Activated CD4-positive, alpha-beta T cell treated with anti-CD3 and anti-CD28 coated beads for 1 hour (primary cell): ENCODE measurements at regions not wholly inside any gene's neighbourhood (a gene's known extent, or its start where the extent isn't known, plus 50 kb on each side); places are given as distances from the start of the nearest gene placed in this dataset.

ENCODE experiments used
- DNase-seq: peaks from one replicate; pipeline ENCODE4 v3.0.0-alpha.2; 2020

DNA sequence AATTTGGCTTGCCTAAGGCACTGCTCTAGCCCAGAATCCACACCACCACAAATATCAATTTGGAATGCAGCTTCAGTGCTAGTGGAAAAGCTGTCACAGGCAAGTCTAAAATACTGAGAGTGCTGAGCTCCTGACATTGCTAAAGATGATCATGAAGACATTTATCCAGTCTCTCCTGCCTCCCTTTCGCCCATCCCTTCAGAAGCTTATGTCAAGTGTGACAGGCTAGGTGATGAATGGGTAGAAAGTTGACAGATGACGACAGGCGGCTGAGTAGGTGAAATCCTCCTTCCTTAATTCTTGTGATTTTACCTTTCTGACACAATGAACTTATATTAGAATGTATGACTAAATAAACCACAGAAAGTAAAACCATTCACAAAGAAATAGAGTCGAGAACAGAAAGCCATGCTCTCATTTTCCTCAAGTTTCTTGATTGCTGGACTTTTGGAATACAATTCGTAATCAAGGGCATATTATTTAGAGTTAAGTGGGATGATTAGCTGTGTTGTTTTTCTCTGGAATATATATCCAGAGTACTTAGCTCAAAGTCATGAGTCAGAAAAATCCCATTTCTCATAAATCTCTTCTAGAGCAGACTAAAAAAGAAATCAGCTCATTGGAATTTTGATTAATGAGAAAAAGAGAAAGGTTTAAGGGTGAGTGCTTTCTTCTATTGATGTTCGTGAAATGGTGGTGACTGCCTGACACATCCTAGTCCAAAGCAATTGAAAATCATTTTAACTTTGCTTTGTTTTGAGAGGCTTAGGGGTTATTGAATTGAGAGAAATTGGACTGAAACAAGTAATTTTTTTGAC, 1228.2 kb upstream of the CITED2 start:
- DNase-seq: no peak

DNA sequence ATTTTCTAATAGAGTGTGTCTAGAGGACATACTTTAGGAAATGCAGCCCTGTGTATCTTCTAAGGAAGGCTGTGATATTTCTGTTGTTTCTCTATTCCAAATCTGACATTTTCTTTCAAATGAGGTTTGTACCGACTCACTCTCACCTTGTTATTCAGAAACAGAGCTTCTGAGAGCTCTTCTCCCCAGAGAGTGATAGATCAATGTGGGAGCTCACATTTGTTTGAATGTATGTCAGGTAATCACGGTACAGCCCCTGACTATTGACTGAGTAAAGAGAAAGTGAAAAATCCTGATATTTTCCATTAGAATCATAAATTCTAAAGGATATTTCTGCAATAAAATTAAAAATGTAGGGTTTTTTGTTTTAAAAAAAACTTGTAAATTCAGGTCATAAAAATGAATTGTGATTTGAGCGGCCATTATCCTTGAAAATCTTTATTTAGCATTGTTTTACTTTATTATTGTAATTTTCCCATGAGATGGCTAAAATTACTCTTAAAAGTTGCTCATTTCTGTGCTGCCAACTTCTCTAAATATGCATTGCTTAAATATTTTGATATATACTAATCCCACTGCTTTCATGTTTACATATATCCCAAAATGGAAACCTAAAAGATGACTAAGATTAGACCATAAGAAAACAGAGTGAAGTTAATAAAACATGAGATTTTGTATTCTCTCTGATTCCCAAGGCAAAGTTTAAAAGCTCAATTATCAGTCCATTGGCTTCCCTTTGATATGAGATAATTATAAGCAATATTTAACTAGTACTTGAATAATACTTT, 1226.8 kb upstream of the CITED2 start:
- DNase-seq: no peak

DNA sequence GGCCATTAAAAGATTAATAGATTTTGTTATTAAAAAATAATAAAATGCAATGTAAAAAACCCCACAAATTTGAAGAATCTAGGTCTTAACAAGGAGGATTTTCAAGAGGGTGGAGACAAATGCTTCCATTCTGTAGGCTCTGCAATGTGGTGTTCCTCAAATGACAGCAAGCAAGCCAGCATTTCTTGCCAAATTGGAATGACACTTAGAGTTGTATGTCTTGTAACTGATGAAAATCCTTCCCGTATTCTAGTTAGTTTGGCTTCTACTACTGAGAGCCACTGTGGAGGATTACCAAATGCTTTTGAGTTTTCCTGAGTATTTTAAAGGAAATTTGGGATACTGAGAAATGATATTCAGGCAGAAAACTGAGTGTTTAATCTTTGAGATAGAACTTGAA, 1225.5 kb upstream of the CITED2 start:
- DNase-seq: no peak

DNA sequence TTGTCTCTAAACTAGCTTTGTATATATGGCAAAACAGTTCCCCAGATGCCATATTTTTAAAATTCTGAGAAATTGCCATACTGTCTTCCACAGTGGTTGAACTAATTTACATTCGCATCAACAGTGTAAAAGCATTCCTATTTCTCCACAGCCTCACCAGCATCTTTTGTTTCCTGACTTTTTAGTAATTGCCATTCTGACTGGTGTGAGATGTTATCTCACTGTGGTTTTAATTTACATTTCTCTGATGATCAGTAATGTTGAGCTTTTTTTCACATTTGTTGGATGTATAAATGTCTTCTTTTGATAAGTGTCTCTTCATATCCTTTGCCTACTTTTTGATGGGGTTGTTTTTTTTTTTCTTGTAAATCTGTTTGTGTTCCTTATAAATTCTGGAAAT, 1222.7 kb upstream of the CITED2 start:
- no peak for DNase-seq

DNA sequence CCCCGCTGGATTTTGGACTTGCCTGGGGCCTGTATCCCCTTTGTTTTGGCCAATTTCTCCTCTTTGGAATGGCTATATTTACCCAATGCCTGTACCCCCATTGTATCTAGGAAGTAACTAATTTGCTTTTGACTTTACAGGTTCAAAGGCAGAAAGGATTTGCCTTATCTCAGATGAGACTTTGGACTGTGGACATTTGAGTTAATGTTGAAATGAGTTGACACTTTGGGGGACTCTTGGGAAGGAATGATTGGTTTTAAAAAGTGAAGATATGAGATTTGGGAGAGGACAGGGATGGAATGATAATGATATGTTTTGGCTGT, 1220.3 kb upstream of the CITED2 start:
- no peak for DNase-seq

DNA sequence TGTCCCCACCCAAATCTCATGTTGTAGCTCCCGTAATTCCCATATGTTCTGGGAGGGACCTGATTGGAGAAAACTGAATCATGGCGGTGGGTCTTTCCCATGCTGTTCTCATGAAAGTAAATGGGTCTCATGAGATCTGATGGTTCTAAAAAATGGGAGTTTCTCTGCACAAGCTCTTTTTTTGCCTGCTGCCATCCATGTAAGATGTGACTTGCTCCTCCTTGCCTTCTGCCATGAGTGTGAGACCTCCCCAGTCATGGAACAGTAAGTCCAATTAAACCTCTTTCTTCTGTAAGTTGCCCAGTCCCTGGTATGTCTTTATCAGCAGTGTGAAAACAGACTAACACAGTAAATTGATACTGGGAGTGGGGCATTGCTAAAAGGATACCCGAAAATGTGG, 1218.4 kb upstream of the CITED2 start:
- DNase-seq: no peak

DNA sequence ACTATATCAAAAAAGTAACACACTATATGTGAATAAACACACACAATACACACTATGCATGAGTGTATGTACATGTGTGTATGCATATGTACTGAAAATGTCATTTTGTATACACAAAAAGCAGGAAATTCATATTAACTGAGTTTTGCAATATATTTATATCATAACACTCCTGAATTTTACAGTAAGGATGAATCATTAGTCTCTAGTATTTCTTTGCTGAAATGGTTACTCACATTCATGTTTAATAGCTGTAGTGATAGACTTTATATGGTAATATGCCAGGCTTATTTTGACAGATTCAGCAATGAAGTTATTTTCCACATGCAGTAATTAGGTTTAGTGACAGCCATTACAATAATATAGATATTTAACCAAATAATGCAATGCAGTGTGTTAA, 1216.2 kb upstream of the CITED2 start:
- no peak for DNase-seq

DNA sequence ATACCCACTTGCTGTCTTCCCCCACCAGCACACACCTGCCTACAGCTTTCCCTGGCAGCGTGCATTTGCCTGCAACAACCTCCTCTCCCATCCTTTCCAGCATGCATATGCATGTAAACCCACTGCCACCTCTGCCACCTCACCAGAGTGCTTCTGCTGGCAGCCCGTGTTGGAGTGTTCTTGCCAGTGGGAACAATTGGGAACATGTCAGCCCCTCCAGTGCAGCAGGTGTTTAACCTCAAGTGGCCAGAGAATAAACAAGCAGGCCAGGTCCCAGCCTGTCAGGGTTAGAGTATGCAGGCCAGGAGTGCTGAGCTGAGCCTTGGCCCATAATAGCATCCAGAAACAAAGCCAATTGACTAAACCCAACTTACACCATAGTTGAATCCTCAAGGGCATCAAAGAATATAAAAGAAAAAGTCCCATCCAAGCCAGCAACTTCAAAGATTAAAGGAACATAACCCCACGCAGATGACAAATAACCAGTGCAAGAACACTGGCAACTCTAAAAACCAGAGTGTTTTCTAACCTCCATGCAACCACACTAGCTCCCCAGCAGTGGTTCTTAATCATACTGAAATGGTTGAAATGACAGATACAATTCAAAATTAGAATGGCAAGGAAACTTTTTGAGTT, 1212.1 kb upstream of the CITED2 start:
- no peak for DNase-seq

DNA sequence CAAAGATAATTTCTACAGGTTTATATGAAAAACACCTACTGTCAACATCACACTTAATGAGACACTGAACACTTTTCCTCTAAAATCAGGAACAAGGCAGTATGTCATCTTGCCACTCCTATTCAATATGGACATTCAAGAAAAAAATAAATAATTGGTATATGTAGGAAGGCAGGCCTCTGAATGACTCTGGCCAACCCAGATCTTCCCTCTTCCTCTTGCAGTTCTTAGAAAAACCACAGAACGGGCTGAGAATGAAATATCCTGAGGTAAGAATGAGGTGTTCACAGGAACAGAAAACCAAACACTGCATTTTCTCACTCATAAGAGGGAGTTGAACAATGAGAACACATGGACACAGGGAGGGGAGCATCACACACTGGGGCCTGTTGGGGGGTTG, 1207.2 kb upstream of the CITED2 start:
- no peak for DNase-seq

DNA sequence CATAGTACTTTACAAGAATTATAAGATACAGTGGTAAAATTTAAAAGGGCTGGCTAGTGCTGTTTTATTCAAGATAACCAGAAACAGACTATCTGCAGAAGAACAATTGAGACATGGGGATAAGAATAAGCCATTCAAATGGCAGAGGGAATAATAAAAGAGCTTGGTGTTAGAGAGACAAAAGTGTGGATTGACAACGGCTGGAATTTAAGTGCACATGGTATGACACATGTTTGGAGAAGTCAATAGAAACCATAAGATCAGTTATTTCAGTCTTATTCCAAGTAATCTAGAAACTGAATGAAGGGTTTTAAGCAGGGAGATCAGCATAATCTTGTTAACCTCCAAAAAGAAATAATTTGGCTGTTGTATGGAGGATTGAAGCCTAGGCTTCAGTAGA, 1205.5 kb upstream of the CITED2 start:
- DNase-seq: no peak

DNA sequence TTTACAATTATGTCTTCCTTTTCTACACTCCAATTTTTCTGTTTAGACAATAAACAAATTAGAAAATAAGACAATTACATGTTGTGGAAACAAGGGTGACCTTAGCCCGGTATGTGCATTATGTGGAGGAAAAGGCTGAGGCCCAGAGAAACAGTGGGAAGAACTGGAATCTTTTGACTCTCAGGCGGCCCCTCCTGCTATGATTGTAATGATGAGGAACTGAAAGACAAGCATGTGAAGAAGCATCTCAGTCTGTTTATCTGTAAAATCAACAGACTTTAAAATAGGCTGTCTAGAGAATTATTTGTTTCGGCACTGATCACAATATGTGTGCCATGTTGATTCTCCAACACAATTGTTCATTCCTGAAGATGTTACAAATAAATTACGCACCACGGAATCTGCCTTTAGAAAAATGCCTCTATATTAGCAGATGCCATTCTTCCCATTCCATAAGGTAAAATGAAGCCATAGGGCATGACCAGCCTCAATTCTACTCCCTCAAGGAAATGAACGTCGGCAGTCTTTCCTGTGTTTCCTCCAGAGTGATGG, 1201.6 kb upstream of the CITED2 start:
- no peak for DNase-seq

DNA sequence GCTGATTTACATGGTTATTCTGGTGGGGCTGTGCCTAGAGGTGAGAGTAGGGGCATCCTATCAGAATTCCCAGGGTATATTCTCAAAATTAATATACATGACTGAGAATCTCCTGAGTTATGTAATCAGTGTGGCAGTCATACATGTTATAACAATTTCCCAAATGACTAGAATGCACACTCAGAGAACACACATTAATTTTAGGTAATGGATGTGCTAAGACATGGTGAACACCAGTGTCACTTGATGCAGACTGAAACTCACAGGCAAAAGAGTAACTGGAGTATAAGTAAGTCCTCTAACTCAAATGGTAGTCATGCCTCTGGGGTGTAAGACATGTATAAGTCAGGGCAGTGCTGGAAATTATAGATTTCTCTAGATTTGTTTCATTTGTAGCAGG, 1198.4 kb upstream of the CITED2 start:
- no peak for DNase-seq

DNA sequence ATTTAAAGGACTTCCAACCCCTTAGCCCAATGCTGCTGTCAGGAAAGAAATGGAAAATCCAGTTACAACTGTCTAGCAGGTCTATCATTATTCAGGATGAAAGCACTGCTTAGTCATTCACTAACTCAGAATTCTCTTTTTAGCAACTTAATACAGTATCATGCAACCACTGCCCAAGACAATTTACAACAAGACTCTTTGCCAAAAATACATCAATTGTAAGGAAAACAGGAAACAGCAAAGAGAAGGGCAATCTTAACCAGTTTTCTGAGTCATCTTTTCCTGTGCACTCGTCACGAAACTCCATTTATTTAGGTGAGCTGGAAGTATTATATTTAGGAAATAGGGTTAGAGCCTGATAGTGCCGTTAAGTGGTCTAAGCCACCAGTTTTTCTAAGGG, 1197.7 kb upstream of the CITED2 start:
- DNase-seq: no peak

DNA sequence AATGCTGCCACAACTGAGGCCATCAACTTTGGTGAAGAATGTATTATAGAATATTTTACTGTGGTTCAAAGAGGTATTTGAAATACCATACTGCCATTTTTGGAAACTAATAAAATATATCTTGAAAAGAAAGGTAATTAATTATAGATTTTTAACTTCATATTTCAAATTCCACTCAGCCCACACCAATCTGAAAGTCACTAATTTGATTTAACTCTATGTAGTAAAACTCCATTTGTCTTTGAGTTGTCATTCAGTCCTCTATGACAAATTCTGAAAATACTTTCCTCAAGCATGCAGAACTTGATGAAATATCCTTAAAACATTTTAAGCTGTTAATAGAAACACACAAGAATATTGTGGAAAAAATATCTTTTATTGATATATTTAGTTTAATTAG, 1196.7 kb upstream of the CITED2 start:
- no peak for DNase-seq

DNA sequence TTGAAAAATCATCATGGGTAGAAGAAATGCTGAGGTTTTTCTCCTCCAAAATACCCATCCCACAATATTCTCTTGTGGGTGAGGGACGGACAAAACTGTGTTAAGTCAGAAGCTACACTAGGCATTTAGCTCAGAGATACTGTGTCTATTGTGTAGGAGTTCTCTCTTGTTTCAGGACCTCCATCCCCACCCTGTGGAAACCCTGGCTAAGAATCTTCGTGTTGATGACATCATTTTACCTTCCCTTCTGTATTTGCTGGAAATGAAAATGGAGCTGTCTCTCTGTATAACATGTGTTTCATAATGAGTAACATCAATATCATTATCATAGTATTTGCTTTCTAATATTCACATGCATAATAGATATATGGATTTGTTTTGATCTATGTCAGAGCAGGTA, 1193.0 kb upstream of the CITED2 start:
- no peak for DNase-seq

DNA sequence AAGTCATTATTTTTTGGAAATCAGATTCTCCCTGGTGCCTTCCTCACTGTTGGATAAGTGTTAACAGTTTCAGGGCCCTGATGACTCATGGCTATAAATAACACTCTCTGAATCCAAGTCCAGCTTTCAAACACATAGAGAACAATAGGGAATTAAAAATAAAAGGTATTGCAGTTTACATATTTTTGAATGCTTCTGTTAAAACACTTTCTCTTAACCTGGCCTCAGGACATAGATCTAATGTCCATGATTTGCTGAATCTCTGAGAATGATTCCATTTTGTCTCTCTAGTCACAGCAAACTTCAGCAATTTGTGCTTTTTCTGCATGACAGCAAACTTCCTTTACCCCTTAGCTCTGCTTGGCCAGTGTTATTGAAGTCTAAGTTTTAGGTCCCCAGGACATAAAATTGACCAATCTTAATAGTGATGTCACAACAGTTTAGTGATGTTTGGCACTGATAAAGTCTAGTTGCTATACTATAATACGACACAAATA, 1192.4 kb upstream of the CITED2 start:
- DNase-seq: no peak

DNA sequence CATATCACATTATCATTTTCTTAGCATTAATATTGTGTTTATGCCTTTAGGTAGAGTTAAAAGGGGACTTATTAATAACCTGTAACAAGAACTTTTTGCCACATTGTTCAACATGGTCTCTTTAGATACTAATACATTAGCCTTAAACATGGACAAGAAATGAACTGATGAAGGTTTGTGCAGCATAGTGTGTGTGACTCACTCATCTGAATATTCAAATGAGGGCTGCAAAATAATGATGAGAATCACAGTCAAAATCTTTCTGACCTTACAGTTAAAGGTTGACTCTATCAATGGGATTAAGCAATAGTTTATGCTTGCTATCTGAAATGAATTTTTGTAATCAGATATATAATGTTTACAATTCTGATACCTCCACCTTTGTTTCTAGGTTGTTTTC, 1189.3 kb upstream of the CITED2 start:
- no peak for DNase-seq

DNA sequence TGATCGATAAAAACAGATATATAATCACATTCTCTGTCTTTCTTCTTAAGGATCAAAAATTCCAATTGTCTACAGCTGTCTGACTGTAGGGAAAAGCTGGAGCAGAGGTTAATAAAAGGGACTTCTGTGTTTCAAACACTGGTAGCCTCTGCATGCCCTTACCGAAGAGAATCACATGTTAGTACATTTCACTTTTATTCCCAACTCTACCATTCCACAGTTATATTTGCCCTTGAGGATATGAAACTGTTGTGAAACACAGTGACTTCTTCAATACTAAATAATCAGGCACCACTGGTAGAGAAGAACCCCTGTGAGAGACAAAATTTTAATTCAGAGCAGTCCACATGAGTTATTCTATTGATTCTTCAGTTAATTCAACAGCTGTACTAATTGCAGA, 1187.3 kb upstream of the CITED2 start:
- DNase-seq: no peak

DNA sequence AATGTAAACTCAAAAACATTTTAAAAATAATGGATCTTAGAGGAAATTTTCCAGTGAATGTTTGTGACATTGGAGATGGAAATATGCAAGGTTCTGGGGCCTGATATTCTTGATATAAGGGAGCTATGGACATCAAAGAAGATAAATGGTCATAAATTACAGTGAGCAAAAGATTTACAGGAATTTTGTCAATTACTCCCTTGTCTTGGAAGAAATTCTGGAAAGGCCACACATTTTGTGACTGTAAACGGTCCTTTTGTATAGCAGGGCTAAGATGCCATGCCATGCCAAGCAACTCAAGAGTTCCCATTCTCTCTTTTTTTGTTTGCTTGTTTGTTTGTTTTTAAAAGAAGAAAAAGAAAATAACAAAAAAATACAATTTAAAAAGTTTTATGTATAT, 1186.2 kb upstream of the CITED2 start:
- no peak for DNase-seq

DNA sequence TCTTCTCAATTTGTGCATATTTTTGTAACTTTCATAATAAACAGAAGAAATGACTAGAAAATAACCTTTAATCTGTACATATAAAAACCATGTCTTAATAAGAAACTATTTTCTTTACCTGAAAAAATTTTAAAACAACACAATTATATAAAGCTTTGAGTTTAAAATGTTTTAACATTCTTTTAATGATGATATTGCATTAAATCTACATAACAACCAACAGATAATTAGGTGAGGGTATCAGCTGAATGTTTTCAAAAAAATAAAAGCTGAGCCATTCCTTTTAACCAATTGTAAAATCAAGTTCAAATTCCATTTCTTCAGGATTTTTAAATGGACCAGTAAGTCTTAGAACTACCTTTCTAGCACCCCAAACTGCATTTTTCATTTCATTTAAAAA, 1185.0 kb upstream of the CITED2 start:
- DNase-seq: no peak

DNA sequence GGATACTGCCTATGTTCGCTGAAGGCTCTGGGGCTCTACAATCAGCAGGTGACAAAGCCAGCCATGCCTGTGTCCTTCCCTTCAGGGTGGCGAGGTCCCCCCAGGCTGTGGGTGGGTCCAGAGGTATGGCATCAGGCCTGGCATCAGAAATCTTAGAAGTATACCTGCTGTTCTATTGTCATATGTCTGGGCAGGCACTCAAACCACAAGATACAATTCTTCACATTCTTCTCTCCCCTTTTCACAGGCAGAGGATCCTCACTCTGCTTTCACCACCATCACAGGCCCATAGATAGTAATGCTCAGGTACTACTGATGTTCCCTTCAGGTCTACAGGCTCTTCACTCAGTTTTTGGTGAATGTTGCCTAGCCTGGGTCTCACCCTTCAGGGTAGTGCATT, 1180.0 kb upstream of the CITED2 start:
- DNase-seq: no peak

DNA sequence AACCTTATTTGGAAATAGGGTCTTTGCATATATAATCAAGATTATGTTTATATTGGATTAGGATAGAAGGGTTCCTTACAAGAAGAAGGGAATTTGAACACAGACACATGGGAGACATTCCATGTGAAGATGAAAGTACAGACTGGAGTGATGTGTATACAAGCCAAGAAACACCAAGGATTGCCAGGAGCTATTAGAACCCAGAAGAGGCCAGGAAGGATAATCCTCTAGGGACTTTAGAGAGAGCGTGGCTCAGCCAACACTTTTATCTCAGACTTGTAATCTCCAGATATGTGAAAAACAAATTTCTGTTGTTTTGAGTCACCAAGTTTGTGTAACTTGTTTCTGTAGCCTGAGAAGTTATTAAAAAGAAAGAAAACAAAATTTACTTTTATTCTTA, 1173.9 kb upstream of the CITED2 start:
- DNase-seq: no peak

DNA sequence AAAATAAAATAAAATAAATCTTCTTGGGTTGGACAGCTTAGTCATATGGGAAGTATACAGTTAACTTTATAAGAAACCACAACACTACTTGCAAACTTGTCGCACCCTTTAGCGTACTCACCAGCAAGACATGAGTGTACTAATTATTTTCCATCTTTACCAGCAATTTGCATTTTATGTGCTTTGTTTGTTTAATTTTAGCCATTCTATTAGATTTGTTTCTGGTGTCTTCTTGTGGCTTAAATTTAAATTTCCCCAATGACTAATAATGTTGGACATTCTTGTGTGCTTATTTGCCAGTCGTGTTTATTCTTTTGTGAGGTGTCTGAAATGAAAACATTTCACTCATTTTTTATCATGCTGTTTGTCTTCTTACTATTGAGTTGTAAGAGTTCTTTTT, 1172.2 kb upstream of the CITED2 start:
- no peak for DNase-seq

DNA sequence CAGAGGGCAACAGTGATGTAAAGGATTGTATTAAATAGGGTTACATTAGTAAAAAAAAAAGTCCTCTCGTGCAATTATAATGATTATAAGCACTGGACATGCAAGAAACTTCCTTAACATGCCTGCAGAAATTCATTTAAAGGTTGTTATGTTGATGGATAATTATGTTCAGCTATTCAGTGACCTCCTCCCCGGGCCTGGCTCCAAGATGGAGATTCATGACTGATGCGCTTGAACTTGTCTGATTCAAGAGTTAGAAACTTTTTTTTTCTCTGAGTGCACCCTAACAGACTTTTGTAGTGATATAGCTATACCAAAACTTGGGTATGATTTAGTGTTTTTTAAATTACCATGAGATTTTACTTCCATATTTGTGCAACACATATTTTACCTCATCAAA, 1170.0 kb upstream of the CITED2 start:
- no peak for DNase-seq
